Endothelial cell (in vitro differentiated cells): ENCODE measurements at regions not wholly inside any gene's neighbourhood (a gene's known extent, or its start where the extent isn't known, plus 50 kb on each side); places are given as distances from the start of the nearest gene placed in this dataset.
"Not testable (repeated sequence)": the region's sequence is repeated elsewhere in the genome, so short reads cannot be mapped to it uniquely, and the experiment has no call there.

ENCODE experiments used
- DNase-seq: peaks from one replicate; pipeline ENCODE4 v3.0.0; 2021; ENCODE audit warnings: low spot score
- H3K27ac Mint-ChIP-seq: one replicate; pipeline ENCODE4 v1.8.0; 2021; ENCODE audit warnings: mixed read lengths, inconsistent platforms; ENCODE audit not compliant: unreplicated experiment
- H3K27me3 Mint-ChIP-seq: one replicate; pipeline ENCODE4 v1.8.0; 2021; ENCODE audit warnings: mild to moderate bottlenecking, moderate library complexity, mixed read lengths, inconsistent platforms; ENCODE audit not compliant: unreplicated experiment
- H3K36me3 Mint-ChIP-seq: one replicate; pipeline ENCODE4 v1.8.0; 2021; ENCODE audit warnings: mild to moderate bottlenecking, low read depth, mixed read lengths, inconsistent platforms; ENCODE audit not compliant: unreplicated experiment
- H3K4me1 Mint-ChIP-seq: one replicate; pipeline ENCODE4 v1.8.0; 2021; ENCODE audit warnings: mild to moderate bottlenecking, mixed read lengths, inconsistent platforms; ENCODE audit not compliant: unreplicated experiment
- H3K4me3 Mint-ChIP-seq: one replicate; pipeline ENCODE4 v1.8.0; 2021; ENCODE audit warnings: mild to moderate bottlenecking, mixed read lengths, inconsistent platforms; ENCODE audit not compliant: unreplicated experiment
- H3K9me3 Mint-ChIP-seq: one replicate; pipeline ENCODE4 v1.8.0; 2021; ENCODE audit warnings: mixed read lengths, inconsistent platforms; ENCODE audit not compliant: unreplicated experiment
- TF ChIP-seq, protein P1 (sequence below): fragments of 200-600 bp; sonication (generic); IDR thresholded peaks from one replicate; pipeline ENCODE4 v1.5.0; 2021; ENCODE audit warnings: antibody characterized with exemption; ENCODE audit not compliant: unreplicated experiment

GRCh38 chr1:239107676-239108075 is 278.7 kb upstream of the CHRM3 start:
- H3K4me1 Mint-ChIP-seq, result no peaks in the 10 kb centered on the region
- H3K27ac Mint-ChIP-seq, result no peak overlapping the region
- peaks cover 14% of the 10 kb centered on the region for H3K27me3 Mint-ChIP-seq
- H3K36me3 Mint-ChIP-seq, result no peaks in the 10 kb centered on the region
- TF ChIP-seq, protein P1, sequence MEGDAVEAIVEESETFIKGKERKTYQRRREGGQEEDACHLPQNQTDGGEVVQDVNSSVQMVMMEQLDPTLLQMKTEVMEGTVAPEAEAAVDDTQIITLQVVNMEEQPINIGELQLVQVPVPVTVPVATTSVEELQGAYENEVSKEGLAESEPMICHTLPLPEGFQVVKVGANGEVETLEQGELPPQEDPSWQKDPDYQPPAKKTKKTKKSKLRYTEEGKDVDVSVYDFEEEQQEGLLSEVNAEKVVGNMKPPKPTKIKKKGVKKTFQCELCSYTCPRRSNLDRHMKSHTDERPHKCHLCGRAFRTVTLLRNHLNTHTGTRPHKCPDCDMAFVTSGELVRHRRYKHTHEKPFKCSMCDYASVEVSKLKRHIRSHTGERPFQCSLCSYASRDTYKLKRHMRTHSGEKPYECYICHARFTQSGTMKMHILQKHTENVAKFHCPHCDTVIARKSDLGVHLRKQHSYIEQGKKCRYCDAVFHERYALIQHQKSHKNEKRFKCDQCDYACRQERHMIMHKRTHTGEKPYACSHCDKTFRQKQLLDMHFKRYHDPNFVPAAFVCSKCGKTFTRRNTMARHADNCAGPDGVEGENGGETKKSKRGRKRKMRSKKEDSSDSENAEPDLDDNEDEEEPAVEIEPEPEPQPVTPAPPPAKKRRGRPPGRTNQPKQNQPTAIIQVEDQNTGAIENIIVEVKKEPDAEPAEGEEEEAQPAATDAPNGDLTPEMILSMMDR, result no peak
- DNase-seq, result no peak
- no peaks in the 10 kb centered on the region for H3K9me3 Mint-ChIP-seq
- no peak overlapping the region for H3K4me3 Mint-ChIP-seq

DNA sequence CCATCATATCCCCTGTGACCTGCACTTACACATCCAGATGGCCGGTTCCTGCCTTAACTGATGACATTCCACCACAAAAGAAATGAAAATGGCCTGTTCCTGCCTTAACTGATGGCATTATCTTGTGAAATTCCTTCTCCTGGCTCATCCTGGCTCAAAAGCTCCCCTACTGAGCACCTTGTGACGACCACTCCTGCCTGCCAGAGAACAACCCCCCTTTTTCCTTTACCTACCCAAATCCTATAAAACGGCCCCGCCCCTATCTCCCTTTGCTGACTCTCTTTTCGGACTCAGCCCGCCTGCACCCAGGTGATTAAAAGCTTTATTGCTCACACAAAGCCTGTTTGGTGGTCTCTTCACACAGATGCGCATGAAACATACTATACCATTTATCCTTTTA is 279.7 kb upstream of the CHRM3 start:
- not testable (repeated sequence) for H3K27ac Mint-ChIP-seq, DNase-seq, H3K4me1 Mint-ChIP-seq, H3K4me3 Mint-ChIP-seq, H3K9me3 Mint-ChIP-seq, H3K36me3 Mint-ChIP-seq
- H3K27me3 Mint-ChIP-seq, result peaks cover 11% of the 10 kb centered on the region

- Mint-ChIP-seq H3K27ac (no peak overlapping the region), H3K4me1 (peaks cover 4% of the 10 kb centered on the region), H3K36me3 (no peaks in the 10 kb centered on the region), H3K4me3 (no peak overlapping the region), H3K27me3 (no peaks in the 10 kb centered on the region), H3K9me3 (no peaks in the 10 kb centered on the region)
- no peak for DNase-seq
- TF ChIP-seq, protein P1, result no peak
Observed at GRCh38 chr1:239098400-239099037, 287.8 kb upstream of the CHRM3 start.

DNA sequence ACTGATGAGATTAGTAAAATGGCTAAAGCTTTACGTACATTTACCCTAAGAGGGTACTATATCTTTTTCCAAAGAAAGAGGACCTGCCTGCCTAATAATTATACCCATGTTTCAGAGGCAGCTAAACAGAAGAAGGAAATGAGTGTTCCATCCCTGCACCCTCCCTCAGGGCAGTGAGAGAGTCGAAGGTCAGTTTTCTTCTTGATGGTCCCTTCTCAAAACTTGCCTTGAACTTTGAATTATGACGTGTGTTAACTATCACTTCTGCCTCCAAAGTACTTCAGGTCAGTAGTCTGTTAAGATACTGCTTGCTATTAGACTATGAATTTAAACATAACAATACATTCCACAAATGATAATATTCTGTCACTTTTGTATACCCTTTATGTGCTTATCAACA is 294.8 kb upstream of the CHRM3 start:
- TF ChIP-seq, protein P1, result no peak
- no peaks in the 10 kb centered on the region for H3K4me1 Mint-ChIP-seq
- H3K27me3 Mint-ChIP-seq, result no peaks in the 10 kb centered on the region
- H3K4me3 Mint-ChIP-seq, result no peak overlapping the region
- H3K9me3 Mint-ChIP-seq, result no peaks in the 10 kb centered on the region
- no peak overlapping the region for H3K27ac Mint-ChIP-seq
- DNase-seq, result no peak
- no peaks in the 10 kb centered on the region for H3K36me3 Mint-ChIP-seq

- no peaks in the 10 kb centered on the region for H3K4me1 Mint-ChIP-seq
- no peak overlapping the region for H3K4me3 Mint-ChIP-seq
- H3K36me3 Mint-ChIP-seq, result no peaks in the 10 kb centered on the region
- H3K9me3 Mint-ChIP-seq, result no peaks in the 10 kb centered on the region
- TF ChIP-seq, protein P1, result no peak
- no peak for DNase-seq
- H3K27me3 Mint-ChIP-seq, result no peaks in the 10 kb centered on the region
- no peak overlapping the region for H3K27ac Mint-ChIP-seq
Observed at GRCh38 chr1:239084459-239085080, 301.8 kb upstream of the CHRM3 start.

DNA sequence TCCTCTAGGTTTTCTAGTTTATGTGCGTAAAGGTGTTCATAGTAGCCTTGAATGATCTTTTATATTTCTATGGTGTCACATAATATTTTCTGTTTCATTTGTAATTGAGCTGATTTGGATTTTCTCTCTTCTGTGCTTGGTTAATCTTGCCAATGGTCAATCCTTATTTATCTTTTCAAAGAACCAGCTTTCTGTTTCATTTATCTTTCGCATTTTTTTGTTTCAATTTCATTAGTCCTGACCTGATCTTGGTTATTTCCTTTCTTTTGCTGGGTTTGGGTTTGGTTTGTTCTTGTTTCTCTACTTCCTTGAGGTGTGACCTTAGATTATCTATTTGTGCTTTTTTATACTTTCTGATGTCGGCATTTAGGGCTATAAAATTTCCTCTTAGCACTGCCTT is 304.4 kb upstream of the CHRM3 start:
- DNase-seq, H3K9me3 Mint-ChIP-seq, H3K27ac Mint-ChIP-seq, H3K27me3 Mint-ChIP-seq, H3K4me3 Mint-ChIP-seq, H3K4me1 Mint-ChIP-seq, H3K36me3 Mint-ChIP-seq: not testable (repeated sequence)
